Subcutaneous abdominal adipose tissue (tissue), 5 donors: ENCODE measurements at regions not wholly inside any gene's neighbourhood (a gene's known extent, or its start where the extent isn't known, plus 50 kb on each side); places are given as distances from the start of the nearest gene placed in this dataset.

Source experiments
- H3K27ac ChIP-seq: one replicate; pipeline ENCODE4 v1.7.0; 2013; ENCODE audit warnings: low read depth, mild to moderate bottlenecking, inconsistent platforms, low read length, moderate library complexity
- H3K27me3 ChIP-seq, 5 donors: one replicate each; pipeline ENCODE4 v1.7.0; 2013; ENCODE audit warnings: low read length in 5 of 5, inconsistent platforms in 1 of 5; ENCODE audit not compliant: control insufficient read depth in 5 of 5, insufficient read depth in 4 of 5
- H3K36me3 ChIP-seq, 5 donors: one replicate each; pipeline ENCODE4 v1.7.0; 2013; ENCODE audit warnings: low read length in 5 of 5; ENCODE audit not compliant: control insufficient read depth in 5 of 5, insufficient read depth in 5 of 5
- H3K4me1 ChIP-seq, 5 donors: one replicate each; pipeline ENCODE4 v1.7.0; 2013; ENCODE audit warnings: low read length in 5 of 5, mild to moderate bottlenecking in 3 of 5, moderate library complexity in 1 of 5; ENCODE audit not compliant: control insufficient read depth in 5 of 5, insufficient read depth in 5 of 5
- H3K4me3 ChIP-seq, 5 donors: one replicate each; pipeline ENCODE4 v1.7.0; 2013; ENCODE audit warnings: low read length in 5 of 5, low read depth in 1 of 5
- H3K9ac ChIP-seq, 5 donors: one replicate each; pipeline ENCODE4 v1.7.0; 2013; ENCODE audit warnings: low read length in 5 of 5, mild to moderate bottlenecking in 4 of 5, moderate library complexity in 3 of 5
- H3K9me3 ChIP-seq, 5 donors: one replicate each; pipeline ENCODE4 v1.7.0; 2013; ENCODE audit warnings: low read length in 5 of 5; ENCODE audit not compliant: control insufficient read depth in 5 of 5
- donor health status: healthy.
- donor health status: healthy.
- donor health status: healthy.
- donor health status: healthy.
- donor health status: healthy.

DNA sequence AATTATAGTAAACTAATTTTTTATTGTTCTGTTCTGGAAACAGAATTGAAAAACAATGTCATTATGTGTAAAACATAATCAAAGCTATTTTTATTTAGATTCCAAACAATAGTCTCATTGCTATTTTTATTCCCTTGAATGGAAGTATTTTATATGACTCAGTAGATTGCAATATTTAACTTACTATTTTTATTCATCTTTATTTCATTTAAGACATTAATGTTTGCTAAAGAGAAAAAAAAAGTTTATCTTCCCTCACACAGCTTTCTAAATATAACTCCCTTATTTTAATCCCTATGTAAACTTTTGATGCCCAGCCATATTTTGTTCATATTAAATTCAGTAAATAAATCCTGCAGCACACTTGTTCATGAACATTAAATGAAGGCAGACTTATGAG lies 622.4 kb downstream of the SLC6A15 start:
- no peaks in the 10 kb centered on the region for H3K27me3 ChIP-seq
- H3K9me3 ChIP-seq = no peaks in the 10 kb centered on the region
- no peak overlapping the region for H3K4me3 ChIP-seq
- no peaks in the 10 kb centered on the region for H3K36me3 ChIP-seq
- no peak overlapping the region for H3K9ac ChIP-seq
- no peaks in the 10 kb centered on the region for H3K4me1 ChIP-seq
- no peak overlapping the region for H3K27ac ChIP-seq

DNA sequence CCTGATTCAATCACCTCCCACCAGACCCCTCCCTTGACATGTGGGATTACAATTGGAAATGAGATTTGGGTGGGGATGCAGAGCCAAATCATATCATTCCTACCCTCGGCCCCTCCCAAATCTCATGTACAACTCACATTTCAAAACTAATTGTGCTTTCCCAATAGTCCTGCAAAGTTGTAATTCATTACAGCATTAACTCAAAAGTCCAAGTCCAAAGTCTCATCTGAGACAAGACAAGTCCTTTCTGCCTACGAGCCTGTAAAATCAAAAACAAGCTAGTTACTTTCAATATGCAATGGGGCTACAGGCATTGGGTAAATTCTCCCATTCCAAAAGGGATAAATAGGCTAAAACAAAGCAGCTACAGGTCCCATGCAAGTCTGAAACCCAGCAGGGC lies 634.6 kb downstream of the SLC6A15 start:
- no peaks in the 10 kb centered on the region for H3K4me1 ChIP-seq
- H3K4me3 ChIP-seq = no peak overlapping the region
- H3K9ac ChIP-seq = no peak overlapping the region
- peaks cover 0 to 11% (median 0%) of the 10 kb centered on the region in 5 donors for H3K9me3 ChIP-seq
- no peak overlapping the region for H3K27ac ChIP-seq
- H3K27me3 ChIP-seq = no peaks in the 10 kb centered on the region
- no peaks in the 10 kb centered on the region for H3K36me3 ChIP-seq

DNA sequence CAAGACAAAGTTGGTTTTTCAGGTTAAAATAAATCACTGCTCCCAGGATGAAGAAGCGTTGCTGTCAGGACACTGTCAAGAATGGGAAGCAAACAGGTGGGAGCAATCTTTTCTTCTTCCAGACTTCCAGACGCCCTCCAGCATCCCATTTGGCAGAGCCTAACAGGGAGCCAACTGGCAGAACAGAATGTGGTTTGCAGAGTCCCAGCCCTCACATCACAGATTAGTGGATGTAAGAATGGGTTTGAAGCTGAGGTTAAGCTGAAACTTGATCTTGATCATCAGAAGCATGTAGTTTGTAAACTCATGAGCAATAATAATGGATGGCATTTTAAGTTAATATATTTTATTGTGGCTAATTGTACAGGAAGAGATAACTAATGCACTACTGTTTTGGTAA lies 636.4 kb downstream of the SLC6A15 start:
- Histone ChIP-seq H3K27ac (no peak overlapping the region), H3K4me1 (no peaks in the 10 kb centered on the region), H3K4me3 (no peak overlapping the region), H3K27me3 (no peaks in the 10 kb centered on the region), H3K9me3 (peaks cover 0 to 11% (median 0%) of the 10 kb centered on the region in 5 donors), H3K36me3 (no peaks in the 10 kb centered on the region), H3K9ac (no peak overlapping the region)

DNA sequence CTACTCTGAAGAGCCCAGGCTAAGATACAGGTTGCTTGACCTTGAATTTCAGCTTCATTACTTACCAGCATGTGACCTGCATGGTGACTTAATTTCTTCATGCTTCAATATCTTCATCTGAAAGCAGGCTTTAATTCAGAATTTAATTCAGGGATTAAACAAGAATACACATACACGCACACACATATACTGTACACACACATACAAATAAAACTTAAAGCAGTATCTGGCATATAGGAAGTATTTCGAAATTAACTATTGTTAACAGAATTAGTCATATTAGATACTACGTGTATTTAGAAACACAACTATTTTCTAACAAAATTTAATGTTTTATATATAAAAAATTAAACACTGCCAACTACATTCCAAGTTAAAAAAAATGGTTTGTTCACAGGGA lies 640.3 kb downstream of the SLC6A15 start:
- H3K9me3 ChIP-seq = no peaks in the 10 kb centered on the region
- no peak overlapping the region for H3K4me3 ChIP-seq
- no peaks in the 10 kb centered on the region for H3K36me3 ChIP-seq
- H3K27me3 ChIP-seq = no peaks in the 10 kb centered on the region
- no peak overlapping the region for H3K27ac ChIP-seq
- no peaks in the 10 kb centered on the region for H3K4me1 ChIP-seq
- H3K9ac ChIP-seq = no peak overlapping the region

DNA sequence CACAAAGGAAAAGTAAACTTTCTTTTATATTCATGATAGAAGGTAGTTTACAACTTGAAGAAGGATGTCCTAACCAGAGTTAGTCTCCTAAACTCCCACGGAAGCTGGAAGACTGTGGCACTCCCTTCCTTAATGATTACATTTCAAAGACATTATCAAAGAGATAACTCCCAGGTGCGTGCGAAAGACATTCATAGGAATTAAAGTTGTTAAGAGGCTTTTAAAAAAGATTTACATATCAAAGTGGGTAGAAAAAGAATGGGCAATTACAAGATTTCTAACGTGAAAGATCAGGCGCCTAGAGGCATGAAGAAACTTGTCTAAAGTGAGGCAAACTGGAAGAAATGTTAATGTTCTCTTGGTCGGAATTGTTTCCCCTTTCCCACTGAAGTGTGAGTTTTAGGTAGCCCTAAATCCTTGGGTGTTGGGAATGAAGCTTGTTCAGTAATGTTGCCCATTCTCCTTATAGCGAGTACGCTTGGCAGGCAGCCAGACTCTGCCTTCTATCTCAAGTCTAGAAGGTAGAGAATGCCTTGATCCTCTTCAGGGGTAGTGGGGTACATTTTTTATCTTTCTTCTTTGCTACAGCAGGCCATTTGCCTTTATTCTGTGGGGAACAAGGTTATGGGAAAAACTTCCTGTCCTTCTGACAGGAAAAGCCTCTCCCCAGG lies 642.0 kb downstream of the SLC6A15 start:
- no peak overlapping the region for H3K9ac ChIP-seq
- H3K9me3 ChIP-seq = no peaks in the 10 kb centered on the region
- no peaks in the 10 kb centered on the region for H3K27me3 ChIP-seq
- H3K27ac ChIP-seq = no peak overlapping the region
- no peaks in the 10 kb centered on the region for H3K4me1 ChIP-seq
- no peak overlapping the region for H3K4me3 ChIP-seq
- H3K36me3 ChIP-seq = no peaks in the 10 kb centered on the region

DNA sequence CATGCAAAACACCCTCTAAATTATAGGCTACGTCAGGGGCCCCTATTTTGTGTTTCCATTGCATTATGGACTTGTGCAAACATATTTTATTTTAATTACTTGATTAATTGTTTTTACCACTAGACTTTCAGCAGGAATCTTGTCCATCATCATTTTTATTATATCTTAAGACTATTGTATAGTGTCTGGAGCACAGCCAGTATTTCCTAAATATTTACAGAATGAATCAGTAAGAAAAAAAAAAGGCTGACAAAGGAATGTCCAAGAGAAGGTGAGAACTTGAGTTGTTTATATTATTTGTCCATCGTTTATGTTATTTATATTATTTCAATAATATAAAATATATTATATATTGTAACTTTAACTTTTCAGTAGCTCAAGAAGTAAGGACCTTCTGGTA lies 664.7 kb downstream of the SLC6A15 start:
- Histone ChIP-seq H3K4me1 (no peaks in the 10 kb centered on the region), H3K4me3 (no peak overlapping the region), H3K27me3 (no peaks in the 10 kb centered on the region), H3K9ac (no peak overlapping the region), H3K36me3 (no peaks in the 10 kb centered on the region), H3K9me3 (no peaks in the 10 kb centered on the region), H3K27ac (no peak overlapping the region)

DNA sequence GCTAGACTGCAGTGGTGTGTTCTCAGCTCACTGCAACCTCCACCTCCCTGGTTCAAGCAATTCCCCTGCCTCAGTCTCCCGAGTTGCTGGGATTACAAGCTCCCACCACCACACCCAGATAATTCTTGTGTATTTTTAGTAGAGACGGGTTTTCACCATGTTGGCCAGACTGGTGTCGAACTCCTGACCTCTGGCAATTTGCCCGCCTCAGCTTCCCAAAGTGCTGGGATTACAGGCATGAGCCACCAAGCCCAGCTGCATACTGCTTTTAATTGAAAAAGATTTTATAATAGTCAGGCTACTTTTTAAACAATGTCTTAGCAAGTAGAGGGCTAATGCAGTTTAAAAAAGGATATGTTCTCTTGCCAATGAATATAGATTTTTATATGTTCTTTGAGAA lies 668.9 kb downstream of the SLC6A15 start:
- H3K9ac ChIP-seq = no peak overlapping the region

DNA sequence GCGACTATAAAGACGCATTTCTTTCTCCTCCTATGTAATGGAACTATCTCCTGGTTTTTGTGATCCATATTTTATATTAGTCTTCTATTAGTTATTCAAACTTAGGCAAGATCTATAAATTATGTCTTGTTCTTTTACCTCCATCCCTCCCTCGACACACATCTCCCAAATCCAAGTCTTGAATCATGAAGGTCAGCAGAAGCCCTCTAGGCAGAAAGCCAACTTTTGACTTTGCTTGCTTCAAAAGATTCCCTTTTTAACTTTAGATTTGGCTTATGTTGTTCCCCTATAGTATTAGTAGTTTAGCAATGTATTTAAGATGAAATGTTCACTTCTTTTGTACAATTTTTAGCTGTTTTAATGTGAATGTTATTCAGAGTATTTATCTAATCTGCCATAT lies 689.8 kb downstream of the SLC6A15 start:
- H3K36me3 ChIP-seq = no peaks in the 10 kb centered on the region
- no peak overlapping the region for H3K9ac ChIP-seq
- no peak overlapping the region for H3K27ac ChIP-seq
- no peaks in the 10 kb centered on the region for H3K27me3 ChIP-seq
- H3K4me3 ChIP-seq = no peak overlapping the region
- no peaks in the 10 kb centered on the region for H3K4me1 ChIP-seq
- no peaks in the 10 kb centered on the region for H3K9me3 ChIP-seq

More for the DNA sequence above, 668.9 kb downstream of the SLC6A15 start:
- Histone ChIP-seq H3K27ac (no peak overlapping the region), H3K4me1 (no peaks in the 10 kb centered on the region), H3K4me3 (no peak overlapping the region), H3K27me3 (no peaks in the 10 kb centered on the region), H3K36me3 (no peaks in the 10 kb centered on the region), H3K9me3 (no peaks in the 10 kb centered on the region)

DNA sequence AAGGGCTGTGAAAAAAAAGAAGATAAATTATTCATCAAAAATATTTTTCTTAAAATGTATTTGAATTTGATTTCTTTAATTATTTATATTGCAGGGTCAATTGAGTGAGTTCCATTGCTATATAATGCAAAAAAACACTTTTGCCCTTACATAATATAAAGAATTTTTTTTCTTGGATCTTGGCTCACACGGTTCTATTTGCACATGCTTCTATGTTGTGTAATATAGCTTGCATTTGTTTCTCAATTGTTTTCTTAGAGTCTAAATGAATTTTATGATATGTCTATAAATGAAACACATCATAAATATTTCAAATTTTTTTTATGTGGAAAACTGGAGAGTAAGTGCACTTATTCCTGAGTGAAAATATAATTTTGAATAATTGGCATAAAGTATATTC lies 694.2 kb downstream of the SLC6A15 start:
- Histone ChIP-seq H3K9ac (no peak overlapping the region), H3K36me3 (no peaks in the 10 kb centered on the region), H3K9me3 (peaks cover 0 to 2% (median 0%) of the 10 kb centered on the region in 5 donors), H3K27ac (no peak overlapping the region), H3K4me3 (no peak overlapping the region), H3K4me1 (no peaks in the 10 kb centered on the region), H3K27me3 (no peaks in the 10 kb centered on the region)

DNA sequence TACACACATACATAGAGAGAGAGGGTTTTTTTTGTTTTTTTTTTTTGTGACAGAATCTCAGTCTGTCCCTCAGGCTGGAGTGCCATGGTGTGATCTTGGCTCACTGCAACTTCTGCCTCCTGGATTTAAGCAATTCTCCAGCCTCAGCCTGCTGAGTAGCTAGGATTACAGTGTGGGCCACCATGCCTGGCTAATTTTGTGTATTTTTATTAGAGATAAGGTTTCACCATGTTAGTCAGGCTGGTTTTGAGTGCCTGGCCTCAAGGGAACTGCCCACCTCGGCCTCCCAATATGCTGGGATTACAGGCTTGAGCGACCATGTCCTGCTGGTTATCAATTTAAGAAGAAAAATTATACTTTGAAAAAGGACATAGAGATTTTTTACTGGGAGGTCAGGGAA lies 710.6 kb downstream of the SLC6A15 start:
- no peaks in the 10 kb centered on the region for H3K27me3 ChIP-seq

More for the DNA sequence above, 710.6 kb downstream of the SLC6A15 start:
- Histone ChIP-seq H3K9me3 (peaks cover 0 to 3% (median 0%) of the 10 kb centered on the region in 5 donors), H3K27ac (no peak overlapping the region), H3K4me3 (no peak overlapping the region), H3K36me3 (no peaks in the 10 kb centered on the region), H3K4me1 (no peaks in the 10 kb centered on the region), H3K9ac (no peak overlapping the region)
